ENCODE measurements at regions not wholly inside any gene's neighbourhood (a gene's known extent, or its start where the extent isn't known, plus 50 kb on each side); places are given as distances from the start of the nearest gene placed in this dataset.

DNA sequence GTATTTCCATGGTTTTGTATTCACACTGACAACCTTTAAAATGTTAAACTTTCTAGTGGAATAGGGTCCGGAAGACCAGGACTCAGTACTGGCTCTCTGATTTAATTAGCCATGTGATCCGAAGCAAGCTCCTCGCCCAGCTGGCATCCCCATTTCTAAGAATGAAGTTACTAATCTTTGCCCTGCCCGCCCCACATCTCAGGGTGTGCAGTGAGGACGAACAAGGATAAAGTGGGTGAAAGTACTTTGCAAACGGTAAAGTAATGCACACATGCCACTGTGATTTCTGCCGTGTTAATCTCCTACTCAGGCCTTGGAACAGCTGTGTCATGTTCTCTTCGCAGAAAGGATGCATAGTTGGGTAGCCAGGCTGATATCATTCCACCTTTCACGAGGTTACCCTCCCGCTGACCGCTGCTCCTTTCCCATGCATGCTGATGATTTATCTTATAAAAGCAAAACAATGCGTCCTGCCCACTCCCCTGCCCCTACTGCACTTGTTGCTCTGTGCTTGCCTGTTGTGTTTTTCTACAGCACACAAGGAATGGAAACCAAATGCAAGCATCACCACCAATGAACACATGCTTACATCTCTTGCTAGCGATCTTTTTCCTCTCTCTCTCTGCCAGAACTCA, 539.0 kb downstream of the EFNB2 start:
- Histone ChIP-seq H3K36me3 (ENCODE audit: control insufficient read depth, insufficient read depth, low read length) (no peaks in the 10 kb centered on the region), H3K4me1 (ENCODE audit: control insufficient read depth, insufficient read depth, low read length, poor library complexity, severe bottlenecking) (no peaks in the 10 kb centered on the region), H3K9me3 (ENCODE audit: control insufficient read depth, low read length) (no peaks in the 10 kb centered on the region), H3K27ac (ENCODE audit: insufficient read depth, low read length, poor library complexity, severe bottlenecking) (no peak overlapping the region), H3K4me3 (ENCODE audit: insufficient read depth, low read depth, low read length, poor library complexity, severe bottlenecking) (no peak overlapping the region), H3K27me3 (replicated peaks; ENCODE audit: control insufficient read depth, insufficient read depth, low read length, poor library complexity, severe bottlenecking) (no peaks in the 10 kb centered on the region)
- DNase-seq: no peak

DNA sequence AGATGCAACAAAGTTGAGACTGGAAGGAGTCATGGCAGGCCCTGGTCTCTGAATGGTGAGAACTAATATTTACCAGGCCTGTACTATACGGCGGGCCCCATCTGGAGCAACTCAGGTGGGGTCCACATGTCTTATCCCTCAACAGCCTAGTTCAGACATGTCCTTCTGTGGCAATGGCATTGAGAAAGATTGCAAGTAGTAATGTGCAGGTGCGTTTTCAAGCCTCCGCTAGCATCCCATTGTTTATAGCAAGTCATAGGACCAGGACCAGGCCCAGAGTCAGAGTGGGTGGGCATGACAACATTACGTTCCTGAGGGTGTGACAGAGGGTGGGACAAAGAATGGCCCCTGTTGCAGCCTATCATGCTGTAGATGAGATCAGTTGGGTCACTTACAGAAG, 541.1 kb downstream of the EFNB2 start:
- Histone ChIP-seq H3K9me3 (ENCODE audit: control insufficient read depth, low read length) (no peaks in the 10 kb centered on the region), H3K4me3 (ENCODE audit: insufficient read depth, low read depth, low read length, poor library complexity, severe bottlenecking) (no peak overlapping the region), H3K4me1 (ENCODE audit: control insufficient read depth, insufficient read depth, low read length, poor library complexity, severe bottlenecking) (no peaks in the 10 kb centered on the region), H3K36me3 (ENCODE audit: control insufficient read depth, insufficient read depth, low read length) (no peaks in the 10 kb centered on the region), H3K27ac (ENCODE audit: insufficient read depth, low read length, poor library complexity, severe bottlenecking) (no peak overlapping the region), H3K27me3 (replicated peaks; ENCODE audit: control insufficient read depth, insufficient read depth, low read length, poor library complexity, severe bottlenecking) (no peaks in the 10 kb centered on the region)
- DNase-seq: no peak

DNA sequence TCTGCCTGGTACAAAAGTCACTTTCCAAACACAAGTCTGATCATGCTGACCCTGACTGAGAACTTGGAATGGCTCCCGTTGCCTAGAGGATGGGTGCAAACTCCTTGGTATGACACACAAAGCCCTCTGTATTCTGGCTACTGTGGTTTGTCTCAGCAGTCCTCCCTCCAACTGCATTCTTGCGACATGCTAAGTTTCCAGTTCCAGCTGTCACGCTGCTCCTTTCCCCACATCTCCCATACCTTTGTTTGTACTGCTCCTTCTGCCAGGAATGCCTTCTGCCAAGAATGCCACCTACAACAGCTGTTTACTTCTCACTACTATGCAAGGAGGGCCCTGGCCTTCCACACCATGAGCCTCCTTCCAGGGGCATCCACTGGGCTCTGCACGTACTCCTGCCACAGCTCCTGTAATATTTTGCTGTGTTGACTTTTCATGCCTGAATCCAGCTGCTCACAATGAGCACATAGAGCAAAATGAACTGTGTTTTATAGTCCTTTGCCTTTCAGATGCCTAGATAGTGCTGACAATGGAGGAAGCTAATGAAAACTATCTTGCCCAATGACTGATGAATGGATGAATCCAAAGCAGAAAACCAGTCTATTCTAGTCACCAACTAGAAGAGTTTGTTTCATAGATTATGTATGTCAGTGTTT, 543.7 kb downstream of the EFNB2 start:
- no peak for DNase-seq
- Histone ChIP-seq H3K9me3 (ENCODE audit: control insufficient read depth, low read length) (no peaks in the 10 kb centered on the region), H3K27me3 (replicated peaks; ENCODE audit: control insufficient read depth, insufficient read depth, low read length, poor library complexity, severe bottlenecking) (no peaks in the 10 kb centered on the region), H3K27ac (ENCODE audit: insufficient read depth, low read length, poor library complexity, severe bottlenecking) (no peak overlapping the region), H3K4me1 (ENCODE audit: control insufficient read depth, insufficient read depth, low read length, poor library complexity, severe bottlenecking) (no peaks in the 10 kb centered on the region), H3K36me3 (ENCODE audit: control insufficient read depth, insufficient read depth, low read length) (no peaks in the 10 kb centered on the region), H3K4me3 (ENCODE audit: insufficient read depth, low read depth, low read length, poor library complexity, severe bottlenecking) (no peak overlapping the region)

DNA sequence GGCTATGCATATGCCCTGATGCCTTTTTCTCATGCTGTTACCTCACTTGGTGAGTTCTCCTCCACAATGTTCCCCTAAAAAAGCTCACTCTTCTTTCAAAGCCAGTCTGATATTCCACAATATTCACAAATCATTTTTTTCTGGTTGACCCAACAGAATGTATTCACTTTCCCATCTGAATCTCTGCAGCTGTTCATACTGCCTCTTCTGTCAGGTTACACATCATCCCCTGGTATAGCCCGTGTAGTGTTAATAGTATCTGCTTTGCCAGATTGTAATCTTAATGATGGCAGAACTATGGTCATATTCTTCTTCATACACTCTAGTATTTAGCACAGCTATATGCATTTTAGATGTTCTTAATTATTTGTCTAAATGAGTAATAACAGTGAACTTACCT, 544.3 kb downstream of the EFNB2 start:
- Histone ChIP-seq H3K27ac (ENCODE audit: insufficient read depth, low read length, poor library complexity, severe bottlenecking) (no peak overlapping the region), H3K27me3 (replicated peaks; ENCODE audit: control insufficient read depth, insufficient read depth, low read length, poor library complexity, severe bottlenecking) (no peaks in the 10 kb centered on the region), H3K36me3 (ENCODE audit: control insufficient read depth, insufficient read depth, low read length) (no peaks in the 10 kb centered on the region), H3K4me3 (ENCODE audit: insufficient read depth, low read depth, low read length, poor library complexity, severe bottlenecking) (no peak overlapping the region), H3K4me1 (ENCODE audit: control insufficient read depth, insufficient read depth, low read length, poor library complexity, severe bottlenecking) (no peaks in the 10 kb centered on the region), H3K9me3 (ENCODE audit: control insufficient read depth, low read length) (no peaks in the 10 kb centered on the region)
- no peak for DNase-seq

DNA sequence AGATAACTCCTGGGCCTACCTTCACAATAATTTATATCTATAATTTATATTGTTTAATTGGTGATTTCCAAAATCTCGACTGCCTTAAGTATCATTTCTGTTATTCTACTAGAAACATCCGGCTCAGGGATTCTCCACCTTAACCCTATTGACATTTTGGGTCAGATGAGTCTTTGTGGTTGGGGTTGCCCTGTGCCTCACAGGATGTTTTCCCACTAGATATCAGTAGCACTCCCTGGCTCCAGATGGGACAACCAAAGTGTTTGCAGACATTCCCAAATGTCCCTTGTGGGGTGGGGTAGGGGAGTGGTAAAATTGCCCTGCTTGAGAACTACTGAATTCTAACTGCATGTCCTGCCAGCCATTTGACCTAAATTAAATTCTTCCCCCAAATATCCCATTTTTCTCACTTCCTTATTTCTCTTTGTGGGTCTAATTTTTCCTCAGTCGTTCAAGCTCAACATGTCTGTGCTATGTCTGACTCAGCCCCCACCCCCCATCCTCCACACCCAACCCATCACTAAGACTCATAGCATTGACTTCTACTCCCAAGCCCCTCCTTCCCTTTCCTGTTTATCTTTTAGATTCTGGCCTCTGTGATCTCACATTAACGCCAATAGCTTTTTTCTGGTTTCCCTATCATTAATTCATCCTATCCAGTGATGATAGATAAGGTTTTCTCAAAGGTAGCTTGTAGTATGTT, 545.1 kb downstream of the EFNB2 start:
- no peaks in the 10 kb centered on the region for H3K27me3 ChIP-seq (replicated peaks; ENCODE audit: control insufficient read depth, insufficient read depth, low read length, poor library complexity, severe bottlenecking)
- no peaks in the 10 kb centered on the region for H3K9me3 ChIP-seq (ENCODE audit: control insufficient read depth, low read length)
- H3K36me3 ChIP-seq (ENCODE audit: control insufficient read depth, insufficient read depth, low read length): no peaks in the 10 kb centered on the region
- H3K4me1 ChIP-seq (ENCODE audit: control insufficient read depth, insufficient read depth, low read length, poor library complexity, severe bottlenecking): no peaks in the 10 kb centered on the region
- no peak overlapping the region for H3K4me3 ChIP-seq (ENCODE audit: insufficient read depth, low read depth, low read length, poor library complexity, severe bottlenecking)
- no peak for DNase-seq
- no peak overlapping the region for H3K27ac ChIP-seq (ENCODE audit: insufficient read depth, low read length, poor library complexity, severe bottlenecking)

DNA sequence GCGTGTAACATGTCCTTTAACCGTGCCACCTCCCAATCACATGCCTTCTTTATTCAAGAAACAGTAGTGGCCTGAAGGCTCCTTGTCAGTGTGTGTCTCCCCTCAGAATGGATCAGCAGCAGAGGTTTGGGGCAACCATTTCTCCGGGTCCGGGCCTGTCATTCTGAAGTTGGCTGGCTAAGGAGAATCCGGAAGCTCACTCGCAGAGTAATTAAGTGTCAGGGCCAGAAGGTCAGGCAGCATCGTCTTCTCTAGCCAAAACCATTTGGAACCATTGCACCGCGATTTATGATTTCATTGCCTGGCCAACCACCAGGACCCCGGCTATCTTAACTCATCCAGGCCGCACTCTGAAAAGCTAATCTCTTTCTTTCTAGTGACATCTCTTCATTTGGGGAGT, 550.8 kb downstream of the EFNB2 start:
- no peak for DNase-seq

DNA sequence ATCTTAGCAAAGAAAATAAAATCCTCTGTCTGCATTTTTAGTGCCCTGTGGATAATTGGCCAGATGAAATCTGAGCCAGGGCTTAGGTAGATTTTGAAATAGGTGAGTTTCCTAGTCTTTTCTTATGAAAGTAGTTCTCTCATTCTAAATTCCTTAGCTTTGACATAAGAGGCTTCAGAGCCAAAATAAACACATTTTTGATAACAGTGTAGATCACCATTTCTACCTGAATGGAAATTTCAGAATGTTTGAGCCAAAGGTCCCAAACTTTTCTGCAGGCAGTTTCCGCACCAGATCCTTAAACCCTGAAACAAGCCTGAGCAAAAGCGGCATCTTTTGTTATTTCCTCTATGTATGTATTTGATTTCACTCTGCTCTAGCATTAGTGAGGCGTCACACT, 551.2 kb downstream of the EFNB2 start:
- Histone ChIP-seq H3K27ac (ENCODE audit: insufficient read depth, low read length, poor library complexity, severe bottlenecking) (no peak overlapping the region), H3K4me3 (ENCODE audit: insufficient read depth, low read depth, low read length, poor library complexity, severe bottlenecking) (no peak overlapping the region), H3K27me3 (replicated peaks; ENCODE audit: control insufficient read depth, insufficient read depth, low read length, poor library complexity, severe bottlenecking) (no peaks in the 10 kb centered on the region), H3K9me3 (ENCODE audit: control insufficient read depth, low read length) (no peaks in the 10 kb centered on the region), H3K4me1 (ENCODE audit: control insufficient read depth, insufficient read depth, low read length, poor library complexity, severe bottlenecking) (no peaks in the 10 kb centered on the region), H3K36me3 (ENCODE audit: control insufficient read depth, insufficient read depth, low read length) (no peaks in the 10 kb centered on the region)
- DNase-seq: no peak

More for the DNA sequence above, 550.8 kb downstream of the EFNB2 start:
- Histone ChIP-seq H3K4me1 (ENCODE audit: control insufficient read depth, insufficient read depth, low read length, poor library complexity, severe bottlenecking) (no peaks in the 10 kb centered on the region), H3K27me3 (replicated peaks; ENCODE audit: control insufficient read depth, insufficient read depth, low read length, poor library complexity, severe bottlenecking) (no peaks in the 10 kb centered on the region), H3K4me3 (ENCODE audit: insufficient read depth, low read depth, low read length, poor library complexity, severe bottlenecking) (no peak overlapping the region), H3K9me3 (ENCODE audit: control insufficient read depth, low read length) (no peaks in the 10 kb centered on the region), H3K36me3 (ENCODE audit: control insufficient read depth, insufficient read depth, low read length) (no peaks in the 10 kb centered on the region), H3K27ac (ENCODE audit: insufficient read depth, low read length, poor library complexity, severe bottlenecking) (no peak overlapping the region)

DNA sequence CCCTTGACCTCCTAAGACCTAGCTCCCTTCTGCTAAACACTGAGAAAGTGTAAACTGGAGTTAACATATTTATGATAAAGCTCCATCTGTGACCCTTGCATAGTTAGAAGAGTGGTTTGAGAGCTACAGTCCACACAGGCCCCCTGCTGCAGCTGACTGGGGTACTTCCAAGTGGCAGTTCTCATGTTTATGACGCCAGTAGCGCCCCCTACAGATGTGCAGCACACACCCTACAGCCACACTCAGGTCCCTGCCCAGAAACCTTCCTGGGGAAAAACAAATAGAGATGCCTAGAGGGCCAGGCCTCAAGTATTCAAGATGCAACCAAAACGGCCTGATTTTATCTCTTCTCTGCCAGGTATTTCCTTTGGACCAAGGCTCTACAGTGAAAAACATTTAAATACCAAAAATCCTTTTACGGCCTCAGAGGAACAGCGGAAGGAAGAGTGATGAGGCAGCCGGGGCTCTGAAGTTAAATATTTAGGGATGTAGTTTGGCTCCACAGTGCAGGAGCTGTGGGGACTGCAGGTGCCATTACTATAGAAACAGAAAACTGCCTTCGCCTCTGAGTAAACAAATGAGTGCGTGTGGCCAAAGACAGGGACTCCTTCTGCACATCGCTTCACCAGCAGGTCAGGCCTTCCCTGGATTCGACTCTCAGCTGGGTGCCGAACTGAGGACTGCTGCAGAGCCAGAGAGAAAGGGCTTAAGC, 553.1 kb downstream of the EFNB2 start:
- H3K27ac ChIP-seq (ENCODE audit: insufficient read depth, low read length, poor library complexity, severe bottlenecking): no peak overlapping the region
- no peaks in the 10 kb centered on the region for H3K9me3 ChIP-seq (ENCODE audit: control insufficient read depth, low read length)
- H3K27me3 ChIP-seq (replicated peaks; ENCODE audit: control insufficient read depth, insufficient read depth, low read length, poor library complexity, severe bottlenecking): no peaks in the 10 kb centered on the region
- no peak overlapping the region for H3K4me3 ChIP-seq (ENCODE audit: insufficient read depth, low read depth, low read length, poor library complexity, severe bottlenecking)
- H3K4me1 ChIP-seq (ENCODE audit: control insufficient read depth, insufficient read depth, low read length, poor library complexity, severe bottlenecking): no peaks in the 10 kb centered on the region
- H3K36me3 ChIP-seq (ENCODE audit: control insufficient read depth, insufficient read depth, low read length): no peaks in the 10 kb centered on the region
- no peak for DNase-seq

DNA sequence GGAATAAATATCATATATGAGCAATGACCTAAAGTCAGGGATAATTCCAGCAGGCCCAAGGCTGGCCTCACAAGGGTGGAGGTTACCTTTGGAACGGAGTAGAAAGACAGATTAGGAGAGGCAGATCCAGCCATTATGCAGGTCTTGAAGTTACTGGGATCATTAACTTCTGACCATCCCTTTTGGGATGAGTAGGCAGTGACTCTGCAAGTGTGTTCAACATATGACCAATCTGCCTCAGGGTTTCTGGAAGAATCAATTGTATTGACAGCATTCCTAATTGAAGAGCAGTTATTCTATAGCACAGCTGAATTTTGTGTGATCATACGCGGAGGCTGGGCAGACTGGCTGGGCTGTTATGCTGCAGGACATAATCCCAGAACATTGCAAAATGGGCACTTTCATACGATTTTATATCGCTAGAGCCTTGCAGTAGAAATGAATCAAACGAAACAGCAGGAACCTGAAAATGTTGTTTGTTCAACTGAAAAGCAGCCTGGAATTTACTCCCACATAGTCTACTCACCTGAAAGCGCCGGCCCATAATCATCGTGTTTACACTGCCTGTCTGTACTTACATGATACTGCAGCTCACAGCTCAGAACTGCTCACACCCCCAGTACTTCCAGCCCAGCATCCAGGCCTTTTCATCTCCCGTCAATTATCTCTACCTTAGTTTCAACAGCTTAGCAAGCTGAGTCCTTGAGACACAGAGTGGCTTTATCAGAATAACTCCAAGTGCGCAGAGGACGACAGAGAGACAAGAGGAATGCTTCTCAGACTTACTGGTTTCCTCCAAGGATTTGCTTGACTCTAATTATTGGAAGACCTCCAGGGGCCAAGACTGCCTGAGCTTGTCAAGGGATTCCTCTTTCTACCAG, 556.1 kb downstream of the EFNB2 start:
- no peak overlapping the region for H3K27ac ChIP-seq (ENCODE audit: insufficient read depth, low read length, poor library complexity, severe bottlenecking)
- no peaks in the 10 kb centered on the region for H3K4me1 ChIP-seq (ENCODE audit: control insufficient read depth, insufficient read depth, low read length, poor library complexity, severe bottlenecking)
- H3K4me3 ChIP-seq (ENCODE audit: insufficient read depth, low read depth, low read length, poor library complexity, severe bottlenecking): no peak overlapping the region
- H3K36me3 ChIP-seq (ENCODE audit: control insufficient read depth, insufficient read depth, low read length): no peaks in the 10 kb centered on the region
- DNase-seq: no peak
- no peaks in the 10 kb centered on the region for H3K27me3 ChIP-seq (replicated peaks; ENCODE audit: control insufficient read depth, insufficient read depth, low read length, poor library complexity, severe bottlenecking)
- no peaks in the 10 kb centered on the region for H3K9me3 ChIP-seq (ENCODE audit: control insufficient read depth, low read length)
